Esophagus squamous epithelium (tissue), 4 donors: ENCODE measurements at regions not wholly inside any gene's neighbourhood (a gene's known extent, or its start where the extent isn't known, plus 50 kb on each side); places are given as distances from the start of the nearest gene placed in this dataset.

ENCODE experiments used
- POLR2A ChIP-seq, 4 donors: fragments of 450-650 bp; IDR thresholded peaks; one replicate each; pipeline ENCODE4 v1.6.1; 2017; ENCODE audit warnings: antibody characterized with exemption in 4 of 4, mild to moderate bottlenecking in 4 of 4, moderate library complexity in 3 of 4
- TF ChIP-seq, protein P1 (sequence below), 6 experiments: fragments of 450-650 bp in 4 of 6; fragments of 200-600 bp in 2 of 6; sonication (generic) in 2 of 6; IDR thresholded peaks; one replicate each; pipeline ENCODE4 v1.5.1; 2016 to 2019; ENCODE audit warnings: antibody characterized with exemption in 6 of 6, mild to moderate bottlenecking in 4 of 6, moderate library complexity in 4 of 6

DNA sequence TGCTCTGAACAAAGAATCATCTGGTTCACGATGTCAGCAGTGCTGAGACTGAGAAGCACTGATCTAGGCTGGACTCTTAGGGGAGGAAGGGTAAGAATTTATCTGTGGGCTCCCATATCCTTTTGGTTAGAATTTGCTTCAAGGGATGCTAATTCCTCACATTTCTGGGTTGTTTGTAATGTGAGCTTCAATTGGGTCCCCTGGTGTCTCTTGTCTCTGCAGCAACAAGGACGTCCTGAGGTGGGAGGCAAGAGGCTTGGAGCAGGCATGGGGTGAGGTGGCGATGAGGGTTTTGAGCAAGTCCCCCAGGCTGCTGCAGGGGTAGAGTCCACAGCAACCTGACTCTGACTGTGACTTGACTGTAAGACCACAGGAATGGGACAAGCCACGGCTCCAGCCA, 213.8 kb upstream of the NLRP1 start:
- TF ChIP-seq, protein P1, sequence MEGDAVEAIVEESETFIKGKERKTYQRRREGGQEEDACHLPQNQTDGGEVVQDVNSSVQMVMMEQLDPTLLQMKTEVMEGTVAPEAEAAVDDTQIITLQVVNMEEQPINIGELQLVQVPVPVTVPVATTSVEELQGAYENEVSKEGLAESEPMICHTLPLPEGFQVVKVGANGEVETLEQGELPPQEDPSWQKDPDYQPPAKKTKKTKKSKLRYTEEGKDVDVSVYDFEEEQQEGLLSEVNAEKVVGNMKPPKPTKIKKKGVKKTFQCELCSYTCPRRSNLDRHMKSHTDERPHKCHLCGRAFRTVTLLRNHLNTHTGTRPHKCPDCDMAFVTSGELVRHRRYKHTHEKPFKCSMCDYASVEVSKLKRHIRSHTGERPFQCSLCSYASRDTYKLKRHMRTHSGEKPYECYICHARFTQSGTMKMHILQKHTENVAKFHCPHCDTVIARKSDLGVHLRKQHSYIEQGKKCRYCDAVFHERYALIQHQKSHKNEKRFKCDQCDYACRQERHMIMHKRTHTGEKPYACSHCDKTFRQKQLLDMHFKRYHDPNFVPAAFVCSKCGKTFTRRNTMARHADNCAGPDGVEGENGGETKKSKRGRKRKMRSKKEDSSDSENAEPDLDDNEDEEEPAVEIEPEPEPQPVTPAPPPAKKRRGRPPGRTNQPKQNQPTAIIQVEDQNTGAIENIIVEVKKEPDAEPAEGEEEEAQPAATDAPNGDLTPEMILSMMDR (IDR thresholded peaks at IDR 0.05): no peak
- no peak for TF ChIP-seq POLR2A (IDR thresholded peaks at IDR 0.05)
